ENCODE measurements at regions not wholly inside any gene's neighbourhood (a gene's known extent, or its start where the extent isn't known, plus 50 kb on each side); places are given as distances from the start of the nearest gene placed in this dataset.

DNA sequence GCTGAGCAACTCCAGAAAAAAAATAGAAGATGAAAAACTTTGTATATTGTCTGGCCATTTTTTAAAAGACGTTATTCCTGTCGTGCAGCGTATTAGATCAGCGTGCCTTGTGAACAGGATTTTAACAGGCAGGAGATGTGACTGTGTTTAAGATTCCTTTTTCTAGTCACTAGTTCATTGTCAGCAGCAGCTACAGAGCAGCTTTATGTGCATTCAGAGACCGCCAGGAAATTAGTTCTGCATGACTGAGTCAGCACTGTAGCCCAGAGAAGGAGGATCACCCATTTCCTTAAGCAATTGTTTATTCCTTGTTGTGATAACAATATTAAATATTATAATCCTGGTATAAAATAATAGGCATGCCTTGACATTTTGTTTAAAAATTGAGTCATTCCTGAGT, 75.4 kb upstream of the ADGRB3 start:
- TF ChIP-seq, protein P1, sequence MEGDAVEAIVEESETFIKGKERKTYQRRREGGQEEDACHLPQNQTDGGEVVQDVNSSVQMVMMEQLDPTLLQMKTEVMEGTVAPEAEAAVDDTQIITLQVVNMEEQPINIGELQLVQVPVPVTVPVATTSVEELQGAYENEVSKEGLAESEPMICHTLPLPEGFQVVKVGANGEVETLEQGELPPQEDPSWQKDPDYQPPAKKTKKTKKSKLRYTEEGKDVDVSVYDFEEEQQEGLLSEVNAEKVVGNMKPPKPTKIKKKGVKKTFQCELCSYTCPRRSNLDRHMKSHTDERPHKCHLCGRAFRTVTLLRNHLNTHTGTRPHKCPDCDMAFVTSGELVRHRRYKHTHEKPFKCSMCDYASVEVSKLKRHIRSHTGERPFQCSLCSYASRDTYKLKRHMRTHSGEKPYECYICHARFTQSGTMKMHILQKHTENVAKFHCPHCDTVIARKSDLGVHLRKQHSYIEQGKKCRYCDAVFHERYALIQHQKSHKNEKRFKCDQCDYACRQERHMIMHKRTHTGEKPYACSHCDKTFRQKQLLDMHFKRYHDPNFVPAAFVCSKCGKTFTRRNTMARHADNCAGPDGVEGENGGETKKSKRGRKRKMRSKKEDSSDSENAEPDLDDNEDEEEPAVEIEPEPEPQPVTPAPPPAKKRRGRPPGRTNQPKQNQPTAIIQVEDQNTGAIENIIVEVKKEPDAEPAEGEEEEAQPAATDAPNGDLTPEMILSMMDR (IDR thresholded peaks at IDR 0.05; ENCODE audit: low read length) = no peak
- TF ChIP-seq EZH2phosphoT487 (IDR thresholded peaks at IDR 0.05; ENCODE audit: low read length) = no peak
- no peak for TF ChIP-seq EZH2 (optimal IDR thresholded peaks at IDR 0.05; ENCODE audit: low read depth, low read length)
